SK-N-SH (cell line): ENCODE measurements at regions not wholly inside any gene's neighbourhood (a gene's known extent, or its start where the extent isn't known, plus 50 kb on each side); places are given as distances from the start of the nearest gene placed in this dataset.

ENCODE experiments used
- CTCF ChIP-seq: fragments of 200-600 bp; sonication (generic); IDR thresholded peaks from 2 replicates; pipeline ENCODE4 v1.6.1; 2017; ENCODE audit warnings: antibody characterized with exemption, mild to moderate bottlenecking, moderate library complexity
- EP300 ChIP-seq, 2 experiments: IDR thresholded peaks; 2 replicates each; pipeline versions ENCODE4 v1.4.0 to v1.6.1; 2012; ENCODE audit warnings: borderline replicate concordance in 1 of 2, low read depth in 1 of 2, low read length in 1 of 2
- MEF2A ChIP-seq: IDR thresholded peaks from 2 replicates; pipeline ENCODE4 v1.4.0; 2012; ENCODE audit warnings: low read depth, borderline replicate concordance
- MXI1 ChIP-seq: IDR thresholded peaks from 2 replicates; pipeline ENCODE4 v1.6.1; 2012; ENCODE audit warnings: mild to moderate bottlenecking, low read depth, low read length, improper control_type of control experiment
- RCOR1 ChIP-seq: fragments of 150-350 bp; IDR thresholded peaks from 2 replicates; pipeline ENCODE4 v1.6.1; 2017; ENCODE audit warnings: antibody characterized with exemption, low read length
- REST ChIP-seq: IDR thresholded peaks from 2 replicates; pipeline ENCODE4 v1.6.1; 2012; ENCODE audit warnings: mild to moderate bottlenecking, low read depth, low read length, moderate library complexity
- RXRA ChIP-seq: IDR thresholded peaks from 2 replicates; pipeline ENCODE4 v1.4.0; 2012; ENCODE audit warnings: low read depth, mild to moderate bottlenecking, borderline replicate concordance
- TAF1 ChIP-seq: IDR thresholded peaks from 2 replicates; pipeline ENCODE4 v1.6.1; 2012; ENCODE audit warnings: low read depth, mild to moderate bottlenecking, low read length, moderate library complexity, borderline replicate concordance
- USF2 ChIP-seq: fragments of 150-350 bp; IDR thresholded peaks from 2 replicates; pipeline ENCODE4 v1.6.1; 2017; ENCODE audit warnings: antibody characterized with exemption, low read length, low read depth, borderline replicate concordance
- YY1 ChIP-seq: IDR thresholded peaks from 2 replicates; pipeline ENCODE4 v1.4.0; 2012; ENCODE audit warnings: low read depth, mild to moderate bottlenecking
- TF ChIP-seq, protein P1 (sequence below): IDR thresholded peaks from 2 replicates; pipeline ENCODE4 v1.4.0; 2012; ENCODE audit warnings: low read depth, borderline replicate concordance

GRCh38 chr6:12649325-12649724, 67.2 kb upstream of the PHACTR1 start:
- TF ChIP-seq CTCF (no peak), TAF1 (no peak), EP300 (IDR thresholded peaks at IDR 0.05; ENCODE audit: borderline replicate concordance in 1 of 2, low read depth in 1 of 2, low read length in 1 of 2) (no peak), USF2 (no peak), RXRA (no peak), RCOR1 (no peak), YY1 (no peak), REST (no peak), MEF2A (no peak), MXI1 (no peak)
- TF ChIP-seq, protein P1, sequence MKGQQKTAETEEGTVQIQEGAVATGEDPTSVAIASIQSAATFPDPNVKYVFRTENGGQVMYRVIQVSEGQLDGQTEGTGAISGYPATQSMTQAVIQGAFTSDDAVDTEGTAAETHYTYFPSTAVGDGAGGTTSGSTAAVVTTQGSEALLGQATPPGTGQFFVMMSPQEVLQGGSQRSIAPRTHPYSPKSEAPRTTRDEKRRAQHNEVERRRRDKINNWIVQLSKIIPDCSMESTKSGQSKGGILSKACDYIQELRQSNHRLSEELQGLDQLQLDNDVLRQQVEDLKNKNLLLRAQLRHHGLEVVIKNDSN: no peak
